HCT116 (cell line): ENCODE measurements at regions not wholly inside any gene's neighbourhood (a gene's known extent, or its start where the extent isn't known, plus 50 kb on each side); places are given as distances from the start of the nearest gene placed in this dataset.

ENCODE experiments used
- ATAC-seq: fragments of 200-7000 bp; cut with Tn5 transposase; 2 replicates; pipeline ENCODE4 v1.9.1; 2020; ENCODE audit warnings: mild to moderate bottlenecking, moderate library complexity
- BruUV-seq: library from RNA; stranded (reverse); fragments of 400-500 nt; replicated peaks from 2 replicates; lab custom pipeline; 2021; lab: Mats Ljungman, UMichigan
- CTCF ChIA-PET: fragments of 300-600 bp; sonication (Branson Sonifier 250); formaldehyde crosslinking; loops from one replicate; lab custom pipeline; 2021; ENCODE audit warnings: antibody characterized with exemption; lab: Charles Lee
- POLR2A ChIA-PET: fragments of 300-600, 350-600 bp; sonication (Branson Sonifier 250); formaldehyde crosslinking; loops from one replicate; lab custom pipeline; 2021; ENCODE audit warnings: antibody characterized with exemption; lab: Charles Lee
- RAD21 ChIA-PET, 2 experiments: fragments of 300-600 bp; sonication (Branson Sonifier 250); formaldehyde crosslinking; loops; one replicate each; lab custom pipeline; 2023; ENCODE audit warnings: low total read pairs in 2 of 2; ENCODE audit not compliant: uncharacterized antibody in 2 of 2, unreplicated experiment in 2 of 2, low non-redundant PET in 1 of 2; lab: Charles Lee
- DNase-seq: peaks from one replicate; pipeline ENCODE4 v3.0.0-alpha.2; 2010; ENCODE audit warnings: low read depth, low spot score
- H2AFZ ChIP-seq: fragments of 200-600 bp; shearing (Covaris generic), sonication (generic); 2 replicates; pipeline ENCODE4 v1.6.1; 2017; ENCODE audit warnings: low read depth, mixed run types, mixed read lengths, antibody characterized with exemption, low read length; ENCODE audit not compliant: poor library complexity, severe bottlenecking
- H3K27ac ChIP-seq: 2 replicates; pipeline ENCODE4 v1.5.1; 2012; ENCODE audit warnings: low read depth, low read length
- H3K27me3 ChIP-seq: fragments of 200-600 bp; sonication (generic); 2 replicates; pipeline ENCODE4 v1.6.1; 2016; ENCODE audit warnings: mixed run types, low read length, mixed read lengths; ENCODE audit not compliant: insufficient read depth
- H3K36me3 ChIP-seq, 2 experiments: fragments of 200-500 bp in 1 of 2; fragments of 200-600 bp in 1 of 2; sonication (Bioruptor generic) in 1 of 2; sonication (generic) in 1 of 2; 2 replicates each; pipeline versions ENCODE4 v1.5.1 to v1.6.1; 2014 to 2016; ENCODE audit warnings: low read length in 2 of 2, inconsistent platforms in 1 of 2, mixed read lengths in 1 of 2, mixed run types in 1 of 2; ENCODE audit not compliant: insufficient read depth in 2 of 2, control insufficient read depth in 1 of 2
- H3K4me1 ChIP-seq, 2 experiments: fragments of 200-600 bp in 1 of 2; sonication (generic) in 1 of 2; 2 replicates each; pipeline versions ENCODE4 v1.5.1 to v1.6.1; 2012 to 2017; ENCODE audit warnings: low read length in 2 of 2, inconsistent platforms in 1 of 2, mild to moderate bottlenecking in 1 of 2, mixed read lengths in 1 of 2, mixed run types in 1 of 2, moderate library complexity in 1 of 2; ENCODE audit not compliant: insufficient read depth in 2 of 2, control insufficient read depth in 1 of 2
- H3K4me2 ChIP-seq: fragments of 200-600 bp; sonication (generic); 2 replicates; pipeline ENCODE4 v1.6.1; 2017; ENCODE audit warnings: mixed run types, low read length, mixed read lengths
- H3K4me3 ChIP-seq, 2 experiments: fragments of 200-600 bp in 1 of 2; sonication (generic) in 1 of 2; replicated peaks in 1 of 2; 2 replicates each; pipeline ENCODE4 v1.5.1; 2011 to 2016; ENCODE audit warnings: low read length in 2 of 2, control low read depth in 1 of 2, low read depth in 1 of 2, mild to moderate bottlenecking in 1 of 2, mixed read lengths in 1 of 2, mixed run types in 1 of 2
- H3K79me2 ChIP-seq: fragments of 200-600 bp; sonication (generic); 2 replicates; pipeline ENCODE4 v1.6.1; 2017; ENCODE audit warnings: mild to moderate bottlenecking, mixed run types, low read length, moderate library complexity, mixed read lengths; ENCODE audit not compliant: insufficient read depth
- H3K9ac ChIP-seq: fragments of 200-600 bp; sonication (generic); 2 replicates; pipeline ENCODE4 v1.6.1; 2016; ENCODE audit warnings: low read length, mixed read lengths
- H3K9me2 ChIP-seq: fragments of 200-600 bp; sonication (generic), shearing (Covaris generic); 2 replicates; pipeline ENCODE4 v1.6.1; 2017; ENCODE audit warnings: mixed run types, mild to moderate bottlenecking, moderate library complexity; ENCODE audit not compliant: insufficient read depth
- H3K9me3 ChIP-seq, 2 experiments: fragments of 200-500 bp in 1 of 2; fragments of 200-600 bp in 1 of 2; sonication (Bioruptor generic) in 1 of 2; sonication (generic) in 1 of 2; 2 replicates each; pipeline ENCODE4 v1.6.1; 2014 to 2017; ENCODE audit warnings: low read length in 2 of 2, mixed read lengths in 2 of 2, inconsistent platforms in 1 of 2, low read depth in 1 of 2, mild to moderate bottlenecking in 1 of 2, mixed run types in 1 of 2, moderate library complexity in 1 of 2; ENCODE audit not compliant: control insufficient read depth in 1 of 2, insufficient read depth in 1 of 2
- H4K20me1 ChIP-seq: fragments of 200-600 bp; sonication (generic), shearing (Covaris generic); 2 replicates; pipeline ENCODE4 v1.6.1; 2017; ENCODE audit warnings: mixed run types, mild to moderate bottlenecking, moderate library complexity; ENCODE audit not compliant: insufficient read depth
- CBX3 ChIP-seq: IDR thresholded peaks from 2 replicates; pipeline ENCODE4 v1.6.1; 2012; ENCODE audit warnings: low read depth
- CEBPB ChIP-seq: IDR thresholded peaks from 2 replicates; pipeline ENCODE4 v1.6.1; 2012; ENCODE audit warnings: low read depth
- EGR1 ChIP-seq: IDR thresholded peaks from 2 replicates; pipeline ENCODE4 v1.6.1; 2012; ENCODE audit warnings: low read depth
- EZH2 ChIP-seq: fragments of 200-600 bp; sonication (generic); IDR thresholded peaks from 2 replicates; pipeline ENCODE4 v1.6.1; 2017; ENCODE audit warnings: antibody characterized with exemption, mixed run types
- EZH2phosphoT487 ChIP-seq: fragments of 200-600 bp; IDR thresholded peaks from 2 replicates; pipeline ENCODE4 v1.6.1; 2018; ENCODE audit warnings: antibody characterized with exemption, borderline replicate concordance
- JUND ChIP-seq: IDR thresholded peaks from 2 replicates; pipeline ENCODE4 v1.6.1; 2012
- POLR2AphosphoS5 ChIP-seq: IDR thresholded peaks from 2 replicates; pipeline ENCODE4 v1.6.1; 2011; ENCODE audit warnings: mild to moderate bottlenecking, low read depth, low read length, moderate library complexity
- SIN3A ChIP-seq: IDR thresholded peaks from 2 replicates; pipeline ENCODE4 v1.6.1; 2012; ENCODE audit warnings: low read depth
- SP1 ChIP-seq: IDR thresholded peaks from 2 replicates; pipeline ENCODE4 v1.6.1; 2012; ENCODE audit warnings: low read depth
- SRF ChIP-seq: IDR thresholded peaks from 2 replicates; pipeline ENCODE4 v1.6.1; 2012; ENCODE audit warnings: low read depth
- TCF7L2 ChIP-seq: IDR thresholded peaks from 2 replicates; pipeline ENCODE4 v1.7.0; 2011; ENCODE audit warnings: borderline replicate concordance, inconsistent platforms; ENCODE audit not compliant: insufficient read depth, insufficient read length; ENCODE audit errors: extremely low read depth
- YY1 ChIP-seq: IDR thresholded peaks from 2 replicates; pipeline ENCODE4 v1.6.1; 2011; ENCODE audit warnings: low read length, low read depth, moderate library complexity, mild to moderate bottlenecking; ENCODE audit not compliant: insufficient replicate concordance; ENCODE audit errors: extremely low read depth
- ZNF274 ChIP-seq: fragments of 200-500 bp; sonication (Bioruptor generic); IDR thresholded peaks from 2 replicates; pipeline ENCODE4 v1.6.1; 2014; ENCODE audit warnings: mild to moderate bottlenecking, low read depth, low read length, inconsistent platforms
- intact Hi-C: fragments of 100-400 bp; cut with micrococcal nuclease; formaldehyde crosslinking; loops from 2 replicates; pipeline ENCODE4 v1.10.0; 2022
- TF ChIP-seq, protein P1 (sequence below): IDR thresholded peaks from 2 replicates; pipeline ENCODE4 v1.6.1; 2012
- TF ChIP-seq, protein P2 (sequence below), 3 experiments: fragments of 200-600 bp in 1 of 3; sonication (generic) in 1 of 3; IDR thresholded peaks in 2 of 3; conservative IDR thresholded peaks in 1 of 3; 2 replicates each; pipeline ENCODE4 v1.5.1; 2012 to 2017; ENCODE audit warnings: low read depth in 2 of 3, low read length in 2 of 3, antibody characterized with exemption in 1 of 3, borderline replicate concordance in 1 of 3, control low read depth in 1 of 3, mild to moderate bottlenecking in 1 of 3, mixed read lengths in 1 of 3, mixed run types in 1 of 3, moderate library complexity in 1 of 3; ENCODE audit not compliant: insufficient read depth in 1 of 3

DNA sequence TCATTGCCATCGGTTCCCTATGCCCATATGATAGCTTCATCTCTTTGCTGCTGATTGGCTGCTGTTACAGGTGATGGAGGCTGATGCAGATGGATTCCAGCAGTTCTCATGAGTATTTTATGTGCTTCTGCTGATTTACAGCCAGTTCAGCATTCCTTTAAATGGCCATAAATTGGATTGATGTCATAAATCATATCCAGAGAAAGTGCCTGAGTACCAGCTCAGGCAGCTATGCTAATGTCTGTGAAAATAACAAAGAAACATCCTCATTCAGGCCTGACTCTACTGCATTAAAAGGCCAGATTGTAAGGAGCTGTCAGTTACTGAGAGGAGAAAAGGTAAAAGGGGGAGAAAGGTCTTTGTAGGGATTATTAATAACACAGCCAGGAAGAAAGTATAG is 756.8 kb downstream of the IGSF11 start:
- DNase-seq: no peak
- H3K27me3 ChIP-seq: no peaks in the 10 kb centered on the region
- no peak overlapping the region for H3K27ac ChIP-seq
- intact Hi-C loops: no loop called here
- TF ChIP-seq POLR2AphosphoS5 (no peak), JUND (no peak), EZH2phosphoT487 (no peak), EZH2 (no peak), CEBPB (no peak), SRF (no peak), SP1 (no peak), SIN3A (no peak), TCF7L2 (no peak), ZNF274 (no peak), EGR1 (no peak), CBX3 (no peak), YY1 (no peak)
- TF ChIP-seq, protein P1, sequence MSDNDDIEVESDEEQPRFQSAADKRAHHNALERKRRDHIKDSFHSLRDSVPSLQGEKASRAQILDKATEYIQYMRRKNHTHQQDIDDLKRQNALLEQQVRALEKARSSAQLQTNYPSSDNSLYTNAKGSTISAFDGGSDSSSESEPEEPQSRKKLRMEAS: no peak
- TF ChIP-seq, protein P2, sequence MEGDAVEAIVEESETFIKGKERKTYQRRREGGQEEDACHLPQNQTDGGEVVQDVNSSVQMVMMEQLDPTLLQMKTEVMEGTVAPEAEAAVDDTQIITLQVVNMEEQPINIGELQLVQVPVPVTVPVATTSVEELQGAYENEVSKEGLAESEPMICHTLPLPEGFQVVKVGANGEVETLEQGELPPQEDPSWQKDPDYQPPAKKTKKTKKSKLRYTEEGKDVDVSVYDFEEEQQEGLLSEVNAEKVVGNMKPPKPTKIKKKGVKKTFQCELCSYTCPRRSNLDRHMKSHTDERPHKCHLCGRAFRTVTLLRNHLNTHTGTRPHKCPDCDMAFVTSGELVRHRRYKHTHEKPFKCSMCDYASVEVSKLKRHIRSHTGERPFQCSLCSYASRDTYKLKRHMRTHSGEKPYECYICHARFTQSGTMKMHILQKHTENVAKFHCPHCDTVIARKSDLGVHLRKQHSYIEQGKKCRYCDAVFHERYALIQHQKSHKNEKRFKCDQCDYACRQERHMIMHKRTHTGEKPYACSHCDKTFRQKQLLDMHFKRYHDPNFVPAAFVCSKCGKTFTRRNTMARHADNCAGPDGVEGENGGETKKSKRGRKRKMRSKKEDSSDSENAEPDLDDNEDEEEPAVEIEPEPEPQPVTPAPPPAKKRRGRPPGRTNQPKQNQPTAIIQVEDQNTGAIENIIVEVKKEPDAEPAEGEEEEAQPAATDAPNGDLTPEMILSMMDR (IDR thresholded peaks at IDR 0.05 in 2 of 3, conservative IDR thresholded peaks at IDR 0.05 in 1 of 3; ENCODE audit: borderline replicate concordance in 1 of 3, insufficient read depth in 1 of 3, low read depth in 2 of 3, low read length in 2 of 3): no peak
- ChIA-PET RAD21 (no interaction called here), POLR2A (no interaction called here), CTCF (no interaction called here)
- no peaks in the 10 kb centered on the region for H3K9me2 ChIP-seq
- BruUV-seq: no TSS peak
- H3K9ac ChIP-seq: no peak overlapping the region
- no peaks in the 10 kb centered on the region for H3K79me2 ChIP-seq
- H3K4me2 ChIP-seq: no peak overlapping the region
- no peaks in the 10 kb centered on the region for H3K4me1 ChIP-seq
- no peak overlapping the region for H2AFZ ChIP-seq
- H3K36me3 ChIP-seq: no peaks in the 10 kb centered on the region
- ATAC-seq: no peak
- H3K4me3 ChIP-seq: no peak overlapping the region
- no peaks in the 10 kb centered on the region for H4K20me1 ChIP-seq
- no peaks in the 10 kb centered on the region for H3K9me3 ChIP-seq
